ENCODE measurements at regions not wholly inside any gene's neighbourhood (a gene's known extent, or its start where the extent isn't known, plus 50 kb on each side); places are given as distances from the start of the nearest gene placed in this dataset.
"Not testable (repeated sequence)": the region's sequence is repeated elsewhere in the genome, so short reads cannot be mapped to it uniquely, and the experiment has no call there.

DNA sequence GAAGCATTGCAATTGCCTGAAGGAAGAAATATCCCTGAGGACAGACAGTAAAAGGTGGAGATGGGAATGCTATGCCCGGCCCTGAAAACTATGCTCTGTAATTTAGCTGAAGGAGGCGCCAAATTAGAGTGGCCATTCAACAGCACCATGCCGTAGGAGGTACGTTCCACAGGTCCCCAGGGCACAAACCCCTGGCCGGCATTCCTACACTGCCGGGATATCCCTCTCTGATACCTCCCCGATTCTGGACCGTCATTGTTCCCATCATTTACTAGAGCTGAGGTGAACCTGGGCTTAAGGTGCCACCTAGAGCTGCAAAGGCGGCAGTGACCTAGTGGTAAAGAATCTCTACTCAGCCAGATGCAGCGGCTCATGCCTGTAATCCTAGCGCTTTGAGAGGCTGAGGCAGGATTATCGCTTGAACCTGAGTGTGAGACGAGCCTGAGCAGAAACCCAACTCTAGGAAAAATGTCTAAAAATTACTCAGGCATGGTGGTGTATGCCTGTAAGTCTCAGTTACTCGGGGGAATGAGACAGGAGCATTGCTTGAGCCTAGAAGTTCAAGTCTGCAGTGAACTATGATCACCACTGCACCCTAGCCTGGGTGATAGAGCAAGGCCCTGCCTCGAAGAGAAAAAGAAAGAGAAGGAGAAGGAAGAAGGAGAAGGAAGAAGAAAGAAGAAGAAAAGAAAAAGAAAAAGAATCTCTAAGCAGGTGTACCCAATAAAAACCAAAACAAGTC, 53.0 kb upstream of the TNKS2 start:
- DNase-seq, result peak; percentile 20

DNA sequence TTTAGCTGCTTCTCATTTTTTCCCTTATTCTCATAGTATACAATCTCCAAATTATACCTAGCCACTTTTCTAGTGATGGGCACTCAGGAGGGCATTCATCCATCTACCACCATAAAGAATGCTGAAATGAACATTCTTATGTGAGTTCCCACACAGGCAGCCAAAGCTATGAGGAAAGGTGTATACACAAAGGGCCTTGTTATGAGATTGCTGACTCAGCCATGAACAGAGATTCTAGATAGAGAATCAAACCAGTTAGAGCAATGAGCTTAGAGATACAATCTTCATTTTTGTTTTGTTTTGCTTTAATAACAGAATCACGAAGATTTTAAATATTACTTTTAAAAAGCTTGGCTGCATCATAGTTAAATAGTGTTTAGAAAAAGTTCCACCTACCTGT, 54.8 kb upstream of the TNKS2 start:
- no peak for DNase-seq

DNA sequence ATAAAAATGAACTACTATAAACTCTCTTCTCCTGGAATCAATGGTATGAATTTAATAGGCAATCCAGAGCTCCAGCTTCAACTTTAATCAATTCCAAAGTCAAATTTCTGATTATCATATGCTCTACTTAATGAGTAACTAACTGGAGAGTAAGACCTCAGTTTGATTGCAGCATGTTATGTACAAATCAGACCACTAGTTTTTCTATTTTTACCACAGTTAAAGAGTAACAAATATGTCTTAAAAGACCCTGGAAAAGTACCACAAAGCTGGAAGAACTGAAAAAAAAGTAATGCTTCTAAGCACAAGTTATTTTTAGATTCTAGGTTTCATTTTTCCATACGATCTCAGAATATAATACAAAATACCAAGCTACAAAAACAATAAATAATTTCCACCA, 56.0 kb upstream of the TNKS2 start:
- DNase-seq, result no peak

DNA sequence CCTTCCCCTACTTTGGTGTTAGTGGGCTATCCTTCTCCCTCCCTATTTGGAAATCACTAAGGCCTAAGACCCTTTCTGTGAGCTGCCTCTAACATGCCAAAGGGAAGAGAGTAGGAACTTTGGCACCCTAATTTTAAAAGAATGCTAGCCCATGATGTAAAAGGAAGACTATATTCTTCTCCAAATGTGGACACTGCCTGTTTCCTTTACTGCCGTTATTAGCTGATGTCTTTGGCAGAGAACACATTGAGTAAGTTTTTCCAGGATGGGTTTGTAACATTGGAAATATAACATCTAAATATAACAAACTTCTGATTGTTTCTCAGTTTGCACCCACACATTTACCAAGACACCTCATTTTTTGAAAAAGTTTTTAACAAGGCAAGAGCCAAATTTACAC, 56.9 kb upstream of the TNKS2 start:
- DNase-seq, result no peak

DNA sequence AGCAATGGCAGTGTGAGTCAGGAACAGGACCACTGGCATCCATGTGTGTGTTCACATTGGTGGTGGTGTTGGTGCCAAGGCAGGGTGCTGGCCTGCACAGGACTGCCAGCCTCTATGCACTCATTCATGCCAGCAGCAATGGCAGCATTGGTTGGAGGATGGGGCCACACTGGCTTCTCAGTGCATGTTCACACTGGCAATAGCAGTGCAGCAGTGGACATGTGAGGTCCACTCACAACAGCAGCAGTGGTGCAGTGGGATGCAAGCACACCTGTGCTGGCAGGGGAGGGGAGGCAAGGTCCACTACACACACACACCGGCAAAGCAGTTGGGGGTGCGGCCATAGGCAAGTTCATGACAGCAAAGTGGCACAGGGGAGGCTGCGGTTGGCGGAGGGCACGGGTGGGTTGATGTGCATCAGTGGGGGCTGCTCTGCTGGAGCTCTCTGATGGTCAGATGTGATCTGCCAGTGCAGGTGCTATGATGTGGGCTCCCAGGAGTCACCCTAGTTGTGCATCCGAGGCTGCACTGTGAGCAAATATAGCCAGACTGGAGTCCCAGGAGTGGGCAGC, 57.8 kb upstream of the TNKS2 start:
- no peak for DNase-seq

DNA sequence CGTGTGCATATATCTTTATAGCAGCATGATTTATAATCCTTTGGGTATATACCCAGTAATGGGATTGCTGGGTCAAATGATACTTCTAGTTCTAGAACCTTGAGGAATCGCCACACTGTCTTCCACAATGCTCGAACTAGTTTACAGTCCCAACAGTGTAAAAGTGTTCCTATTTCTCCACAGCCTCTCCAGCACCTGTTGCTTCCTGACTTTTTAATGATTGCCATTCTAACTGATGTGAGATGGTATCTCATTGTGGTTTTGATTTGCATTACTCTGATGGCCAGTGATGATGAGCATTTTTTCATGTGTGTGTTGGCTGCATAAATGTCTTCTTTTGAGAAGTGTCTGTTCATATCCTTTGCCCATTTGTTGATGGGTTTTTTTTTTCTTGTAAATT, 66.0 kb upstream of the TNKS2 start:
- not testable (repeated sequence) for DNase-seq

DNA sequence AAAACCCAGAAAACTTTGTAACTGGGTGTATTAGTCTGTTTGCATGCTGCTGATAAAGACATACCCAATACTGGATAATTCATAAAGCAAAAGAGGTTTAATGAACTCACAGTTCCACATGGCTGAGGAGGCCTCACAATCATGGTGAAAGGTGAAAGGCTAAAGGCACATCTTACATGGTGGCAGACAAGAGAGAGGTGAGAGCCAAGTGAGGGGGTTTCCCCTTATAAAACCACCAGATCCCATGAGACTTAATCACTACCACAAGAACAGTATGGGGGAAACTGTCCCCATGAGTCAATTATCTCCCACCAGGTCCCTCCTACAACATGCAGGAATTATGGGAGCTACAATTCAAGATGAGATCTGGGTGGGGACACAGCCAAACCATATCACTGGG, 68.9 kb upstream of the TNKS2 start:
- DNase-seq, result not testable (repeated sequence)

DNA sequence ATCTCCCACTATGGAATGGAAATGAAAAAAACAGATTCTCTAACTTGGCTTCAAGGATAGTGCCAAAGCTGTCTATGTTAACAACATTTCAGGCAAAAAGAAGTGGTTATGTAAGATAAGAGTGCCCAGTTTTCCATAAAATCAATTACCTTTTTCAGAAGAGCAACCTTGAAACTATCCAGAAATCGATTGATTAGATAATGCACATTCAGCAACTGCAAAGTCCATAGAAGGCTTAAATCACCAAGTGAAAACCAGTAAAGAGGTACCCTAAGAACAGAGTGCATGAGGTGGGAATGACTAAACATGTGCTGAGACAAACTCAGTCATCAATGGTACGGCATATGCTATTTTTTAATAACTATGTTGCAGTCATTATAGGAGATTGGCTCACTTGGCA, 71.9 kb upstream of the TNKS2 start:
- DNase-seq, result no peak

DNA sequence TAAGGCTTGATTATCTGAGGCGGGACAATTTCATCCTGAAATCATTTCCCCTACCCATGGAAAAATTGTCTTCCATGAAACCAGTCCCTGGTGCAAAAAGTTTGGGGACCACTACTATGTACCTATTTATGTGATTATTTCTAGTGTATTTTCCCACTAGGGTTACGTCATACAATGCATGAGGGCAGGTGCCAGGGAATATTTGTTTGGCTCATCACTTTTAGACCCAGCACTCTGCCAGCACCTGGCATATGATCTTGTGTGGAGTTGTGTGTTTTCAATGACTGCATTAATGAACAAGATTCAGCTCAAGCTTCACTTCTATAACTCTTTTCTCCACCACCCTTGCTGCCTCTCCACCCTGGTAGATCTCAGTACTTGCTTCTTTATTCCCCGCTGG, 73.3 kb upstream of the TNKS2 start:
- peak; percentile 16 for DNase-seq

DNA sequence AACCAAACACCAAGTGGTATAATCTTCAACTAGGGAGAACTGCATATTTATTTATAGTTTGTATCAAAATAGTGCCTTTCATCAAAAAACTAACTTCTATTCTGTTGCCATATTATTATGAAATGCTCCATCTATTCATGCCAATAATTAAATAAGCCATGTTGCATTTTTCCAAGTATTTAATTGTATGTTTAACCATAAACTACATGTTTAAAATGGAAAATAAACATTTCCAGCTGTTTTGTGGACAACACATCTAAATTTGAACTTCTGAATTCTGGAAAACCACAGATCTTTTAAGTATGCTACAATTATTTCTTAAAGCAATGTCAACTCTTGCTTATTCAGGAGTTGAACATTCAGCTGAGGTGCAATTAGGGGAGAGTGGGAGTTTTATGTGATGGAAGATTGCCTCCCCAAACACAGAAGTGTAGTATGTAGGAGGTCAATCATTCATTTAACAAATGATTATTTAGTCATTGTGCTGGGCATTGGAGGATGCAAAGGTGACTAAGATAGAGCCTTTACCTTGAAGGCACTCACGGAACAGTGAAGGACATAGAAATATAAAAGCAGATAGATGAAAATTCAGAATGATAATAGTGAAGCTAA, 80.7 kb upstream of the PPP1R3C start:
- no peak for DNase-seq

DNA sequence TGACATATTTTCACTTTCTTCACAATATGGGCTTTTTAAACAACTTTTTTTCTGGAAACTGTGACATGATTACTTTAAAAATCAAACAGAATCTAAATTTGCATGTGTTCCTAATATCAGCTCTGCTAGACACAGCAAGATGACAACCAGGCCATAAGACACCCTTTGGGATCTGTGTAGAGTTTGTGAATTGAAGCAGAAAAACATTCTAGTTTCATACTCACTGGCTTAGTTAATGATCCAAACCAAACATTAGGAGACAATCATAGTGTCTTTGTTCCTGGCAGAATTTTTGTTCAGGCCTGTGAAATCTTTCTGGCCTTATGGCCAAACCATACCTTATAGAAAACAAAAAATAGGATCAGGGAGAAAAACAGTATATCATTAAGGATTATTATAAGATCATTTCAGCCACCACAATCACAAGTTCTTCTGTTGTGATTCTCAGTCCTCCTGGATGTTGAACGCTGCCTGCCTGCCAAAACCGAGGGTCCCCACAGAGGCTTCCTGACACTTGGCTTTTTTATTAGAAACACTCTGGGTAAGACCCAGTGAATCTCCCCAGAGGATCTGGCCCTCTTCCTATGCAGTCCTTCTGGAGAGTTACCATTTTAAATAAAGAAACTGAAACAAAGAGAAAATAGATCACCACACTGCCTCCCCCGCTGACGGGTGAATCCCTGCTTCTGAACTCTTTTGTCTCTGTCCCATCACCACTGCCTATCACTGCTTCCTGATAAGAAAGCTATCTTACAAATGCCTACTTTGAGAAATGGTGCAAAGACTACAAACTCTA, 79.2 kb upstream of the PPP1R3C start:
- no peak for DNase-seq

DNA sequence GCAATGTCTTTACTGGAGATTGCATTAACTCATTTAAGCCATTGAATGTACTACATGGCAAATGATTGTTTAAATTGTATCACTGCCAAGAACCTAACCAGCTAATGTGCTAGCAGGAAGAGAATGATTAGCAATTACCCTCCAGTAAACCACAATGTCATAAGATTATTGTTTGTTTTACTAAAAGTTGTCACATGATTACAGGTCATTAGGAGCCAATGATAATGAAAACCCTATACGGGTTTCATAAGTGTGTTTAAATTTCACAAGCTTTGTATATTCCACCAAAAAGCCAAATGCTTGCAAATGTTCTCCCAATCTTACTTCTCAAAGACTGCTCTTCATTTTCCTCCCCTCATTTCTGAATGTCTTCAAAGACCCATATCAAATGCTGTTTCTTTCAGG, 76.5 kb upstream of the PPP1R3C start:
- DNase-seq, result no peak

DNA sequence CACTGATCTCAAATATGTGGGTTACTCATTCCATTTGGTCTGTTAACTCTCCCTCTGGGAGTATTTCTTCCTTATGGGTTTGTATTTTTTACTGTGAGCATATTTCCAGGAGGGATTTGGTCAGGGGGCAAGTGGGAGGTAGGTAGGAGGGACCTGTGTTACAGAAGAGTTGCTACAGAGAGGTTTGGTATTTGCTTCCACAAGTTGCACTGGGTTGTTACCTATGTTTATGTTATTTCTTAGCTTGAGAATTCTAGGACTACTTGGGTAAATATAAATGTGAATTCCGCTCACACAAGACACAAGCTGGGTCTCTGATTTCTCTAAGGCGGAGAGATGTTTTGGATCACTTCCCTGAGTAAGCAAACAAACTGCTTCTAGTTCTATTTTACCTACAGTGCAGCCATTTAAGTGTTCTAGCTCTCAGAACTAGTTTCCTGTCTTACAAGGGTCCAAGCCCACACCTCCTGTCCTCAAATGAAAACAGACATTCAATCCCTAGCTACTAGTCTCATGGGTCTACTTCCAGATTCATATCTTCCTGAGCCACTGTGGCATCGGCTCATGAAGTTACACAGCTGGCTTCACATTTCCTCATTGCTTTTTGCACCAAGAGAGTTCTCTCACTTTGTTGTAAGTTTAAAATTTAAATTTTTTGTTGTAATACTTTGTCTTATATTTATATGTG, 75.4 kb upstream of the PPP1R3C start:
- DNase-seq, result no peak

DNA sequence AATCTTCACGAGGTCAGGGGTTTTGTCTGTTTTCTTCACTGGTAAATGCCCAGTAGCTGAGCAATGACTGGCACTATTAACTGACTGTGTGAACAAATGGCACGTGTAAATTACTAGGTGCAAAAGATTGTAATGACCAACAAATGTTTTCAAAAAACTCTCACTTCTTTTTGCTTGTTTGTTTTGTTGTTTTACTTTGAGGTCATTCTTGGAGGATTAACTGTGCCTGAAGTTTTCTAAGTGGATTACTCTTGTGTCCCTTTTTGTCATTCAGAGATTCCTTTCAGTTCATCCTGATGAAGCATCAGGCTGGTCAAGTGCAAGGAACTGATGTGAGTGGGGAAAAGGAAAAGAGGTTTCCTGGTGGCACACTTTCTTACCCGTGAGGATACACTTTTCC, 74.4 kb upstream of the PPP1R3C start:
- DNase-seq, result no peak

DNA sequence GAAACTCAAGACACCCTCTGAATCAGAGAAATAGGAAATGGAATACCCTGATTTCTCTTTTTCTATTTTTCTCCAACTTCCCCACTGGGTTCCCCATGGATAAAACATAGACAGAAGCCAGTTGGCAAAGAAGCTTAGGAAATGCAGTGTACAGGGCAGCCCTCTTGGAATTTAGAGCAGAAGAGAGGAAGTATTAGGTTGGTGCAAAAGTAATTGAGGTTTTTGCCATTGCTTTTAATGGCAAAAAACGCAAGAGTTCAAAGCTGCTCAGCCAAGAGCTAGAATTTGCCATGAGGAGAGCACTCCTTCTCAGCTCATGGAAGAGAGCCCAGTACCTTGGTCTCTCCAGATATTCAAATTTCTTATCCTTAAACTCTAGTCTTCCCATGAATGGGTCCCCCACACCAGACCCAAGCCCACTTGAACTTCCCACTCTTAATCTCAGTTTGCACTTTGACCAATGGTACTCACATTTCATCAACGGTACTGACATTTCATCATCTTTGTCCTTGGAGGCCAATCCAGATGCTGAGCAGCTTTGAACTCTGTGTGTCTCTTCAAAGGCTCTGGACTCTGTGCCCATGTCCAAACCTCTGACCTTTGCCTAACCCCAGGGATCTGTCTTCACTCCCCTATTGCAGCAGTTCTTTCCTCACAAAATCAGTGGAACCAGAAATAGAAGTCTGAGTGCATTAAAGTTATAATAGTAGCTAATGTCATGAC, 73.2 kb upstream of the PPP1R3C start:
- DNase-seq, result no peak

DNA sequence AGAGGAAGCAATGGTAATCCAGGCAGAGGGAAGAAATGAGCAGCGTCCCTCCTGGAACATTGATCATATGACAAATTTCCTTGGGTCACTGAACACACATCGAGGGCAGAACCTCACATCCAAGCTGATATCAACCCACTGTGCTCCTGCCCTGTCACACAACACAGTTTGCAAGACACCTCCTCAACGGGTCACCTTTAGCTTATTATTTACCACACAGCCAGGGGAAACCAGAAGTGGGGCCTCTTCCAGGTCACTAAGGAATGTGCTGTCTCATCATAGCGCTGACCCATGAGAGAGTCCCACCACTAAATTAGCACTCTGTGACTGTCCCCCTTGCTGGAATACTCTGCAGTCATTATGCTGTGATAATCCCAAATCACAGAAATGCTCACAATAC, 69.7 kb upstream of the PPP1R3C start:
- DNase-seq, result no peak

DNA sequence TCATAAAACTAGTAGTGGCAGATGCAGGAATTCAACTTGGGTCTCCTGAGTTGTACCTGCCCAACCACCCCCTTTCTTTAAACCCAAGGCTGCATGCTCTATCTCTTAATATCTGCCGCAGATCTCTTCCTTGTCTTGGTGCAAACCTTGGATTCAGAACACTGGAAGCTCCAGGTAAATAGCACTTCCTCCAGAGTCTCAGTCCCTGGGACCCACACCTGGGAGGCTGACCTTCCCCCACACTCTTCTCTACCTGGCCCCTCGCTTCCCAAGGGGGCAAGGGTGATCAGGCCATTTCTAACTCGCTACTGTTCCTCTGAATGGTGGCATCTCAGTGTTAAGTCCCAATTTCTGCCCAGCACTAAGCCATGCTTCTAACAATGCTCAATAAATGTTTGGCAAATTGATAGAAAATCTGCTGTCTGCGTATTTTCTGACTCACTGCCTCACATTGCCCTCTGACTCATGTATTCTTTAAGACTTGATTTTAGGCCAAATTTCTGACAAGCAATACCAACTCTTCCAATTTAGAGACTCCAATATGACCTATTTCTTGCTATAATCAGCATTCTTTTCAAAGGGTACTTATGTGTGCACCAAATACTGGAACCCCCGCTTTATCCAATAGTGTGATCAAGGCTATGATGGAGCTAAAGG, 68.0 kb upstream of the PPP1R3C start:
- no peak for DNase-seq

DNA sequence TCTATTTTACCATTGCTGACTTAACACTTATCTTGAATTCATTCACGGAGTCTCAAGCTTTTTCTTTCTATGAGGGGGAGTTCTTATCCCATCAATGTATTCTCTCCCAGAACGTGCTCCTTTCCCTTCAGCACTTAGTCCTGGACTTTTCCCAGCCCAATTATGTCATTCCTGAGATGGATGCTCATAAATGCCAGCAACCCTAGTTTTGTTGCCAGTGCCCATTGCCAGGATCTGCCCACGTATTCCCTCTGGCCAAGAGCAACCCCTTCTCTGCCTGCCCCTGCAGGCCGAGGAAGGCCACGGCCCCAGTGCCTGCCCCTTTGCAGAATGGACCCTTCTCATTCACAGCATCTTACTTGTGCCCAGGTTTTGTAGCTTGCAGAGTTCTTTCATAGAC, 67.4 kb upstream of the PPP1R3C start:
- no peak for DNase-seq

DNA sequence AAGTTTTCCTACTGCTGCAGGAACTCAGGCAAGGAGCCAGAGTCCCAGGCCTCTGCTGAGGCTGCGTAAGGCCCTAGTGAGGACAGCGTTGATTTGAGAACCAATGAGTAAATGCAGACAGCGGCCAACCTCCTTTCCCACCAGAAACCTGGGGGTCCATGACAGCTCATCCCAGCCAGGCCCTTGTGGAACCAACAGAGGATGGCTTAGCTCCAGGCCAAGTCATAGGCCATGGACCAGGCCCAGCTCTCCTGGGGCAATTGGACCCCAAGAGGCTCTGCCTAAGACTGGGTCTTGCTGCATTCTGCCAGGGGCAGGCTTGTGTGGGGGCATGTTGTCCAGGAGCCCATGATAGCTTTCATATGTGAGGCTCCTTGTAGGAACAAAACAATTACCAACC, 65.4 kb upstream of the PPP1R3C start:
- DNase-seq, result no peak

DNA sequence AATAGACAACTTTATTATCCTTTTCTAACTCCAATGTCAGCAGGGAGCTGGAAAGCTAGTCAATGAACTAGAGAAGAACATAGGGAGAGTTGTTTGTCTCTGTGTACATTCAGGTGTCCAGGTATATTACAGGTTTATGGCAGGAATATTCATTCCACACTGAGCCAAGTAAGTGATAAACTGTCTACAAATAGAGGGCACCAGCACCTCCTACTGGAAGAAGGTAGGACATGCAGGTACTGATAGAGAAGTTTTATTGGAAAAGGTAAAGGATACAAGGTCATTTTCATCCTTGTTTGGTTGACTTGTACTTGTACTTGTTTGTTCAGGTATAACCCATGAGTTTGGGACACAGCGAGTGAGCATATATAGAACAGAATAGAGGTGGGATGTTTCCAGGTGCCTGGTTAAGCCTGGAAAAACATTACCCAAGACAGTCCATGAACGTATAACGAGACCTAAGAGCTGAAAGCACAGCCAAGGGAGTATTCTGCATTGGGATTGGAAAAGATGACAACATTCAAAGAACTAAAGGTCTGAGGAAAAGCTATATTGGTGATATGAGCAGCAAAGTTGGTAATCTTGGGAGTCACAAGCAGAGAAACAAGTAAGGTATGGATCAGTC, 61.4 kb upstream of the PPP1R3C start:
- DNase-seq, result peak; percentile 19

DNA sequence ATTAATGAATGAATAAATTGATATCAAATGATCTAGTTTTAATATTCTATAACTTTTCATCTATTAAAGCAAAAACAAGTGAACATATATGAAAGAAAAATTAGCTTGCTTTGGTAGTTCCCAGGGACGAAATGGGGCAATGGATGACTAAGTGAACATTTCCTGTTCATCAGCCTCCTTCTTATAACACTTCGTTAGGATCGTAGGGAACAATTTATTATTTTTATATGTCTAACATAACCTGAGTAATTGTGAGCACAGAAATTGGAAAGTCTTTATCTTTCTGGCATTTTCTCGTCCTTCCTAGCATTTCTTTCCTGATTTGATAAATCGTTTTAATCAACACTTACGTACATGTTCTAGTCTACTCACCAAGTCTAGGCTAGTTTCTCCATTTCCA, 59.1 kb upstream of the PPP1R3C start:
- no peak for DNase-seq

Data from RPMI8226 (cell line).